GM12878 (cell line): ENCODE measurements at regions not wholly inside any gene's neighbourhood (a gene's known extent, or its start where the extent isn't known, plus 50 kb on each side); places are given as distances from the start of the nearest gene placed in this dataset.
A peak's percentile ranks its signal among the peaks of the same experiment; 100 is the strongest.

Experiments
- ATAC-seq: fragments of 200-7000 bp; cut with Tn5 transposase; 3 replicates; pipeline ENCODE4 v1.9.1; 2020; ENCODE audit warnings: mild to moderate bottlenecking, moderate library complexity
- BruUV-seq: library from RNA; stranded (reverse); fragments of 400-500 nt; replicated peaks from 2 replicates; lab custom pipeline; 2021; lab: Mats Ljungman, UMichigan
- CTCF ChIA-PET: fragments of 300-600 bp; sonication (Branson Sonifier 250); formaldehyde crosslinking; extraction: SDS; loops from one replicate; lab custom pipeline; 2021; ENCODE audit warnings: inconsistent platforms; lab: Yijun Ruan, JAX
- POLR2A ChIA-PET: fragments of 350-600 bp; formaldehyde crosslinking; extraction: SDS; loops from one replicate; lab custom pipeline; 2021; ENCODE audit warnings: inconsistent platforms; lab: Charles Lee
- RAD21 ChIA-PET: fragments of 300-600 bp; sonication (Branson Sonifier 250); formaldehyde crosslinking; loops from one replicate; lab custom pipeline; 2023; ENCODE audit warnings: antibody characterized with exemption; ENCODE audit not compliant: unreplicated experiment; lab: Charles Lee
- SMC1A ChIA-PET: fragments of 300-600 bp; sonication (Branson Sonifier 250); formaldehyde crosslinking; loops from one replicate; lab custom pipeline; 2023; ENCODE audit not compliant: unreplicated experiment, uncharacterized antibody; lab: Charles Lee
- DNase-seq: peaks from one replicate; pipeline ENCODE4 v3.0.0-alpha.2; 2011; ENCODE audit warnings: low read depth, low spot score
- FAIRE-seq: peaks from 3 replicates; lab custom pipeline; 2011; peaks lifted over from hg19 to GRCh38; lab: Jason Lieb, UNC
- H2AFZ ChIP-seq: 2 replicates; pipeline ENCODE4 v1.6.0; 2011; ENCODE audit warnings: low read depth, low read length, control low read depth; ENCODE audit not compliant: control insufficient read depth
- H3K27ac ChIP-seq: 2 replicates; pipeline ENCODE4 v1.5.1; 2011; ENCODE audit warnings: control low read depth; ENCODE audit not compliant: control insufficient read depth, insufficient read depth
- H3K27me3 ChIP-seq, 2 experiments: replicated peaks in 1 of 2; 2 replicates each; pipeline versions ENCODE4 v1.6.0 to v1.6.1; 2011; ENCODE audit warnings: low read length in 1 of 2; ENCODE audit not compliant: control insufficient read depth in 2 of 2, insufficient read depth in 2 of 2
- H3K36me3 ChIP-seq, 2 experiments: 2 replicates each; pipeline ENCODE4 v1.5.1; 2011; ENCODE audit warnings: low read length in 1 of 2; ENCODE audit not compliant: control insufficient read depth in 2 of 2, insufficient read depth in 2 of 2
- H3K4me1 ChIP-seq: 2 replicates; pipeline ENCODE4 v1.6.1; 2011; ENCODE audit warnings: mild to moderate bottlenecking, low read length, moderate library complexity, mixed read lengths; ENCODE audit not compliant: control insufficient read depth, insufficient read depth
- H3K4me2 ChIP-seq: 2 replicates; pipeline ENCODE4 v1.6.0; 2011; ENCODE audit warnings: control low read depth; ENCODE audit not compliant: control insufficient read depth, insufficient read depth
- H3K4me3 ChIP-seq: fragments of 200-600 bp; sonication (generic); 2 replicates; pipeline ENCODE4 v1.5.1; 2016
- H3K79me2 ChIP-seq: 2 replicates; pipeline ENCODE4 v1.6.0; 2011; ENCODE audit warnings: low read length; ENCODE audit not compliant: control insufficient read depth, insufficient read depth
- H3K9ac ChIP-seq: 2 replicates; pipeline ENCODE4 v1.8.0; 2011; ENCODE audit warnings: low read length, control low read depth, mixed read lengths; ENCODE audit not compliant: control insufficient read depth, insufficient read depth
- H3K9me3 ChIP-seq: replicated peaks from 3 replicates; pipeline ENCODE4 v1.5.1; 2011; ENCODE audit warnings: mild to moderate bottlenecking, low read length; ENCODE audit not compliant: control insufficient read depth, insufficient read depth
- H4K20me1 ChIP-seq: 2 replicates; pipeline ENCODE4 v1.6.0; 2011; ENCODE audit not compliant: control insufficient read depth, insufficient read depth
- ATF2 ChIP-seq: IDR thresholded peaks from 2 replicates; pipeline ENCODE4 v1.6.1; 2012; ENCODE audit warnings: low read length, inconsistent platforms
- ESRRA ChIP-seq: IDR thresholded peaks from 2 replicates; pipeline ENCODE4 v1.6.1; 2012; ENCODE audit warnings: mild to moderate bottlenecking, low read length, improper control_type of control experiment
- IKZF2 ChIP-seq, 2 experiments: fragments of 450-650 bp; IDR thresholded peaks; 2 replicates each; pipeline ENCODE4 v1.6.1; 2017; ENCODE audit warnings: mild to moderate bottlenecking in 2 of 2, moderate library complexity in 2 of 2
- JUNB ChIP-seq: IDR thresholded peaks from 2 replicates; pipeline ENCODE4 v1.6.1; 2016; ENCODE audit warnings: antibody characterized with exemption, mild to moderate bottlenecking
- MEF2B ChIP-seq: fragments of 450-650 bp; IDR thresholded peaks from 2 replicates; pipeline ENCODE4 v1.6.1; 2018; ENCODE audit warnings: mild to moderate bottlenecking, moderate library complexity; ENCODE audit not compliant: partially characterized antibody, poor library complexity, severe bottlenecking
- MLLT1 ChIP-seq: fragments of 450-650 bp; IDR thresholded peaks from 2 replicates; pipeline ENCODE4 v1.6.1; 2016; ENCODE audit warnings: mild to moderate bottlenecking
- NFIC ChIP-seq: IDR thresholded peaks from 2 replicates; pipeline ENCODE4 v1.6.1; 2012; ENCODE audit warnings: low read depth, mild to moderate bottlenecking, inconsistent platforms, low read length, moderate library complexity
- RAD21 ChIP-seq: IDR thresholded peaks from 2 replicates; pipeline ENCODE4 v1.6.1; 2011; ENCODE audit warnings: mild to moderate bottlenecking, low read depth, low read length, moderate library complexity; ENCODE audit not compliant: insufficient read depth
- RCOR1 ChIP-seq: conservative IDR thresholded peaks from 2 replicates; pipeline ENCODE4 v1.6.1; 2012; ENCODE audit warnings: low read depth, low read length, improper control_type of control experiment
- RUNX3 ChIP-seq: IDR thresholded peaks from 2 replicates; pipeline ENCODE4 v1.6.1; 2012; ENCODE audit warnings: low read length, inconsistent platforms
- TARDBP ChIP-seq: IDR thresholded peaks from 2 replicates; pipeline ENCODE4 v1.6.1; 2016; ENCODE audit warnings: borderline replicate concordance
- TCF12 ChIP-seq: IDR thresholded peaks from 2 replicates; pipeline ENCODE4 v1.6.1; 2011; ENCODE audit warnings: low read depth, mild to moderate bottlenecking, low read length
- YY1 ChIP-seq: IDR thresholded peaks from 2 replicates; pipeline ENCODE4 v1.6.1; 2011; ENCODE audit warnings: low read depth, mild to moderate bottlenecking, low read length
- ZNF592 ChIP-seq: fragments of 450-650 bp; IDR thresholded peaks from 2 replicates; pipeline ENCODE4 v1.6.1; 2017; ENCODE audit warnings: mild to moderate bottlenecking, moderate library complexity
- WGBS: methylation state at CpG from one replicate; pipeline ENCODE4 v1.1.6; 2016; ENCODE audit warnings: low lambda C conversion rate; ENCODE audit not compliant: insufficient replicate concordance, insufficient coverage; ENCODE audit errors: missing lambda C conversion rate; 5-methylcytosine and 5-hydroxymethylcytosine counted together
- in situ Hi-C: fragments of 300-500 bp; cut with MboI; formaldehyde crosslinking; loops from 9 replicates; pipeline ENCODE4 v1.14.3; 2018; ENCODE audit warnings: mixed read lengths
- intact Hi-C: fragments of 100-400 bp; cut with micrococcal nuclease; formaldehyde crosslinking; loops from one replicate; pipeline ENCODE4 v1.14.2; 2022; ENCODE audit not compliant: unreplicated experiment

GRCh38 chrX:45803383-45803921 is 602.8 kb upstream of the DIPK2B start:
- Histone ChIP-seq H3K9me3 (no peaks in the 10 kb centered on the region), H3K4me3 (no peak overlapping the region), H4K20me1 (no peaks in the 10 kb centered on the region), H3K4me1 (peaks cover 10% of the 10 kb centered on the region), H3K9ac (no peak overlapping the region), H2AFZ (no peak overlapping the region), H3K36me3 (no peaks in the 10 kb centered on the region), H3K27ac (no peak overlapping the region), H3K4me2 (no peak overlapping the region), H3K79me2 (no peaks in the 10 kb centered on the region), H3K27me3 (no peaks in the 10 kb centered on the region)
- no TSS peak for BruUV-seq
- RAD21 ChIA-PET = no interaction called here
- in situ Hi-C loops (no loop called here), intact Hi-C loops (loop anchor here (5.0 kb wide), 2 partner anchors 39 to 604 kb away; no protein-coding TSS in a partner anchor)
- WGBS = 1% methylated on average over 4 of the region's 4 CpGs
- FAIRE-seq = no peak
- POLR2A ChIA-PET = interaction anchor here (0.7 kb wide), 1 partner anchor 49 kb away, joined by 3 read pairs; no protein-coding TSS in a partner anchor
- CTCF ChIA-PET = interaction anchor here (1.0 to 3.9 kb wide), 3 partner anchors 379 to 773 kb away, joined by 3 to 27 read pairs (median 3); no protein-coding TSS in a partner anchor
- ATAC-seq = no peak; the same call in 2 of the 3 replicates
- no peak for DNase-seq
- TF ChIP-seq ZNF592 (no peak), IKZF2 (IDR thresholded peaks at IDR 0.05) (no peak), JUNB (peak; percentile 31; the same call in 1 of the 2 replicates), RAD21 (no peak), TARDBP (no peak), TCF12 (no peak), NFIC (peak; percentile 62), RUNX3 (peak; percentile 44), MLLT1 (no peak), YY1 (no peak), RCOR1 (no peak), ESRRA (no peak), ATF2 (0 out of 2 replicates have a peak, but pooled peaks have one; percentile 25), MEF2B (no peak)
- SMC1A ChIA-PET = interaction anchor here (1.2 to 3.3 kb wide), 6 partner anchors 9 to 605 kb away, joined by 3 to 16 read pairs (median 10); no protein-coding TSS in a partner anchor
